ENCODE measurements at regions not wholly inside any gene's neighbourhood (a gene's known extent, or its start where the extent isn't known, plus 50 kb on each side); places are given as distances from the start of the nearest gene placed in this dataset.

DNA sequence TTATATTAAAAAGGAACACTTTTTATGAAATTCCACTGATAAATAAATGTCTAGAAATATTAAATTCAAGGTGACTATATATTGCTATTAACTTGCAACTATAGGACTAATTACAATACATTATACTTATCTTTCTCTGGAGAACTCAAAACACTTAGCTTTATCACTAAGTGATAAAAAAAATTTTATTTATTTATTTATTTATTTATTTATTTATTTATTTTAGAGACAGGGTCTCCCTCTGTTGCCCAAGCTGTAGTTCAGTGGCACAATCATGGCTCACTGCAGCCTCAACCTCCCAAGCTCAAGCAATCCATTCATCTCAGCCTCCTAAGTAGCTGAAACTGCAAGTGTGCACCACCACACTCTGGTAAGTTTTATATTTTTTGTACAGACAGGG is 451.1 kb downstream of the DSC3 start:
- no peak overlapping the region for H3K27ac ChIP-seq (replicated peaks)
- no peak for TF ChIP-seq REST (IDR thresholded peaks at IDR 0.05; ENCODE audit: insufficient replicate concordance, low read depth)
- no peaks in the 10 kb centered on the region for H3K27me3 ChIP-seq (ENCODE audit: insufficient read depth, poor library complexity, severe bottlenecking)
- H3K4me3 ChIP-seq (replicated peaks; ENCODE audit: insufficient read depth, low read length): no peak overlapping the region
- no peak for DNase-seq (ENCODE audit: low read depth in 1 of 2, low spot score in 1 of 2)

DNA sequence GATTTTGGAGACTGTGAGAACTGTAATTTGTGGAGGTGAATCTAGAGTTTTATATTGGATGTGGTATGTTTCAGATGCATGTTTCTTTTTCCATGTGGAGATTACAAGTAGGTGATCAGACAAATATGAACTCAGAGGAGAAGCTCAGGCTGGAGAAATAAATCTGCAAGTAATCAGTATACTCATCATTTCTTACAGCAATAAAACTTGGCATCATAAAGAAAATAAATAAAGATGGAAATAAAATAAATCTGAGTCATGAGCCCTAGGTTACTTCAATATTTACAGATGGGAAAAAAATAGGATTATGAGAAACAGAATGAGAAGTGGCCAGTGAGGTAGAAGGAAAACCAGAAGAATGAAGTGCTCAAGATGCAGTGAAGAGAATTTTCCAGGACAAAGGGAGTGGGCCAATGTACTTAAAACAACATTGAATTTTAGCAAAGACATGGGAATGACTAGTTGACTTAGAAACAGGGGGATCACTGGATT is 453.8 kb downstream of the DSC3 start:
- TF ChIP-seq REST (IDR thresholded peaks at IDR 0.05; ENCODE audit: insufficient replicate concordance, low read depth) (no peak), POLR2AphosphoS5 (IDR thresholded peaks at IDR 0.05; ENCODE audit: low read depth) (no peak), GABPA (IDR thresholded peaks at IDR 0.05; ENCODE audit: low read depth) (no peak), SPI1 (IDR thresholded peaks at IDR 0.05; ENCODE audit: borderline replicate concordance, low read depth) (no peak)
- TF ChIP-seq, protein P1, sequence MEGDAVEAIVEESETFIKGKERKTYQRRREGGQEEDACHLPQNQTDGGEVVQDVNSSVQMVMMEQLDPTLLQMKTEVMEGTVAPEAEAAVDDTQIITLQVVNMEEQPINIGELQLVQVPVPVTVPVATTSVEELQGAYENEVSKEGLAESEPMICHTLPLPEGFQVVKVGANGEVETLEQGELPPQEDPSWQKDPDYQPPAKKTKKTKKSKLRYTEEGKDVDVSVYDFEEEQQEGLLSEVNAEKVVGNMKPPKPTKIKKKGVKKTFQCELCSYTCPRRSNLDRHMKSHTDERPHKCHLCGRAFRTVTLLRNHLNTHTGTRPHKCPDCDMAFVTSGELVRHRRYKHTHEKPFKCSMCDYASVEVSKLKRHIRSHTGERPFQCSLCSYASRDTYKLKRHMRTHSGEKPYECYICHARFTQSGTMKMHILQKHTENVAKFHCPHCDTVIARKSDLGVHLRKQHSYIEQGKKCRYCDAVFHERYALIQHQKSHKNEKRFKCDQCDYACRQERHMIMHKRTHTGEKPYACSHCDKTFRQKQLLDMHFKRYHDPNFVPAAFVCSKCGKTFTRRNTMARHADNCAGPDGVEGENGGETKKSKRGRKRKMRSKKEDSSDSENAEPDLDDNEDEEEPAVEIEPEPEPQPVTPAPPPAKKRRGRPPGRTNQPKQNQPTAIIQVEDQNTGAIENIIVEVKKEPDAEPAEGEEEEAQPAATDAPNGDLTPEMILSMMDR (IDR thresholded peaks at IDR 0.05; ENCODE audit: insufficient read depth, low read length): no peak
- no peak overlapping the region for H3K27ac ChIP-seq (replicated peaks)
- DNase-seq (ENCODE audit: low read depth in 1 of 2, low spot score in 1 of 2): no peak

GRCh38 chr18:30583768-30584167 is 458.8 kb downstream of the DSC3 start:
- TF ChIP-seq GABPA (IDR thresholded peaks at IDR 0.05; ENCODE audit: low read depth): no peak
- TF ChIP-seq, protein P1 (IDR thresholded peaks at IDR 0.05; ENCODE audit: insufficient read depth, low read length): no peak
- no peak for TF ChIP-seq SPI1 (IDR thresholded peaks at IDR 0.05; ENCODE audit: borderline replicate concordance, low read depth)
- TF ChIP-seq REST (IDR thresholded peaks at IDR 0.05; ENCODE audit: insufficient replicate concordance, low read depth): no peak
- no peak for TF ChIP-seq POLR2AphosphoS5 (IDR thresholded peaks at IDR 0.05; ENCODE audit: low read depth)
- Histone ChIP-seq H3K27me3 (ENCODE audit: insufficient read depth, poor library complexity, severe bottlenecking) (no peaks in the 10 kb centered on the region), H3K4me3 (replicated peaks; ENCODE audit: insufficient read depth, low read length) (no peak overlapping the region), H3K27ac (replicated peaks) (no peak overlapping the region)
- DNase-seq (ENCODE audit: low read depth in 1 of 2, low spot score in 1 of 2): no peak

More for the DNA sequence above, 453.8 kb downstream of the DSC3 start:
- Histone ChIP-seq H3K27me3 (ENCODE audit: insufficient read depth, poor library complexity, severe bottlenecking) (no peaks in the 10 kb centered on the region), H3K4me3 (replicated peaks; ENCODE audit: insufficient read depth, low read length) (no peak overlapping the region)

- no peak for DNase-seq (ENCODE audit: low read depth in 1 of 2, low spot score in 1 of 2)
- no peak overlapping the region for H3K4me3 ChIP-seq (replicated peaks; ENCODE audit: insufficient read depth, low read length)
- H3K27ac ChIP-seq (replicated peaks): no peak overlapping the region
- no peaks in the 10 kb centered on the region for H3K27me3 ChIP-seq (ENCODE audit: insufficient read depth, poor library complexity, severe bottlenecking)
- TF ChIP-seq POLR2AphosphoS5 (IDR thresholded peaks at IDR 0.05; ENCODE audit: low read depth) (no peak), GABPA (IDR thresholded peaks at IDR 0.05; ENCODE audit: low read depth) (no peak), REST (IDR thresholded peaks at IDR 0.05; ENCODE audit: insufficient replicate concordance, low read depth) (no peak), SPI1 (IDR thresholded peaks at IDR 0.05; ENCODE audit: borderline replicate concordance, low read depth) (no peak)
- TF ChIP-seq, protein P1 (IDR thresholded peaks at IDR 0.05; ENCODE audit: insufficient read depth, low read length): no peak
Measured at GRCh38 chr18:30582078-30582477, 460.5 kb downstream of the DSC3 start.
